ENCODE measurements at regions not wholly inside any gene's neighbourhood (a gene's known extent, or its start where the extent isn't known, plus 50 kb on each side); places are given as distances from the start of the nearest gene placed in this dataset.
"Not testable (repeated sequence)": the region's sequence is repeated elsewhere in the genome, so short reads cannot be mapped to it uniquely, and the experiment has no call there.

DNA sequence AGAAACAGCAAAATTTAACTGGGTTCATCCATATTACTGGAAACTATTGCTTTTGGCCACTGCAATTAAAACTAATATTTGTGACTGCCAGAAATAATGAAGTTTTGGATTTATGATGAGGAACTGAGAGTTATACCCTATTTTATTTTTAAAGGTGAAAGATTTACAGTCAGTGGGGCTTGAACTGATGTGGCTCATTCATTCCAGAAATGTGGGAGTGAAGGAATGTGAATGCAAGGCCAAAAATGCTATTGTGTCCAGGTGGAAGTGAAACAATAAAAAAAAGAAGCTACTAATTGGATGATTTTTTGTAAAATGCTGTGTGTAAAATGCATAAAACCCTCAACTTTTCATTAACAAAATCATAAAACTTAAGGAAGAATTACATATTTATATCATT, 491.9 kb downstream of the COL12A1 start:
- H3K4me3 Mint-ChIP-seq (ENCODE audit: unreplicated experiment), result no peak overlapping the region
- no peaks in the 10 kb centered on the region for H3K4me1 Mint-ChIP-seq (ENCODE audit: unreplicated experiment)
- no peak overlapping the region for H3K27ac Mint-ChIP-seq (ENCODE audit: unreplicated experiment)
- H3K27me3 Mint-ChIP-seq (ENCODE audit: unreplicated experiment), result peaks cover 1% of the 10 kb centered on the region
- DNase-seq (ENCODE audit: low spot score), result no peak
- no peaks in the 10 kb centered on the region for H3K36me3 Mint-ChIP-seq (ENCODE audit: low read depth, unreplicated experiment)
- TF ChIP-seq, protein P1, sequence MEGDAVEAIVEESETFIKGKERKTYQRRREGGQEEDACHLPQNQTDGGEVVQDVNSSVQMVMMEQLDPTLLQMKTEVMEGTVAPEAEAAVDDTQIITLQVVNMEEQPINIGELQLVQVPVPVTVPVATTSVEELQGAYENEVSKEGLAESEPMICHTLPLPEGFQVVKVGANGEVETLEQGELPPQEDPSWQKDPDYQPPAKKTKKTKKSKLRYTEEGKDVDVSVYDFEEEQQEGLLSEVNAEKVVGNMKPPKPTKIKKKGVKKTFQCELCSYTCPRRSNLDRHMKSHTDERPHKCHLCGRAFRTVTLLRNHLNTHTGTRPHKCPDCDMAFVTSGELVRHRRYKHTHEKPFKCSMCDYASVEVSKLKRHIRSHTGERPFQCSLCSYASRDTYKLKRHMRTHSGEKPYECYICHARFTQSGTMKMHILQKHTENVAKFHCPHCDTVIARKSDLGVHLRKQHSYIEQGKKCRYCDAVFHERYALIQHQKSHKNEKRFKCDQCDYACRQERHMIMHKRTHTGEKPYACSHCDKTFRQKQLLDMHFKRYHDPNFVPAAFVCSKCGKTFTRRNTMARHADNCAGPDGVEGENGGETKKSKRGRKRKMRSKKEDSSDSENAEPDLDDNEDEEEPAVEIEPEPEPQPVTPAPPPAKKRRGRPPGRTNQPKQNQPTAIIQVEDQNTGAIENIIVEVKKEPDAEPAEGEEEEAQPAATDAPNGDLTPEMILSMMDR (IDR thresholded peaks at IDR 0.05; ENCODE audit: unreplicated experiment), result no peak
- no peaks in the 10 kb centered on the region for H3K9me3 Mint-ChIP-seq (ENCODE audit: unreplicated experiment)

DNA sequence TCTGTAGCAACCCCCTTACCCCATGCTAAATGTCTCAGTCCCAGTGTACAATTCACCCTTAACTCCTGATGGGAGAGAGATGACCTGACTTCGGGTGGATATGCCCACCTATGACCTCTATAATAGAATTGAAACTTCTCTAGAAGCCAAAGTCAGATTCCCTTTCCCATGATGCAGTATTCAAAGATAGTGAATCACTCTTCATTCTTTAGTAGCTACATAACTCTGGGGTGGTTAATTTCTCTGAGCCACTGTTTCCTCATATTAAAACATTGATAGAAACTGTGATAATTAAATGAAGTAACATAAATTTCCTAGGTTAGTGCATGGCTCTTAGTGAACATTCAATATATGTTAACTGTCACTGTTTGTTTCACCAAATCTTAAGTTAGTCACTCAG, 500.4 kb downstream of the COL12A1 start:
- no peak overlapping the region for H3K27ac Mint-ChIP-seq (ENCODE audit: unreplicated experiment)
- H3K4me3 Mint-ChIP-seq (ENCODE audit: unreplicated experiment), result no peak overlapping the region
- H3K4me1 Mint-ChIP-seq (ENCODE audit: unreplicated experiment), result no peaks in the 10 kb centered on the region
- TF ChIP-seq, protein P1 (IDR thresholded peaks at IDR 0.05; ENCODE audit: unreplicated experiment), result no peak
- no peak for DNase-seq (ENCODE audit: low spot score)
- no peaks in the 10 kb centered on the region for H3K9me3 Mint-ChIP-seq (ENCODE audit: unreplicated experiment)
- peaks cover 2% of the 10 kb centered on the region for H3K27me3 Mint-ChIP-seq (ENCODE audit: unreplicated experiment)
- no peaks in the 10 kb centered on the region for H3K36me3 Mint-ChIP-seq (ENCODE audit: low read depth, unreplicated experiment)

DNA sequence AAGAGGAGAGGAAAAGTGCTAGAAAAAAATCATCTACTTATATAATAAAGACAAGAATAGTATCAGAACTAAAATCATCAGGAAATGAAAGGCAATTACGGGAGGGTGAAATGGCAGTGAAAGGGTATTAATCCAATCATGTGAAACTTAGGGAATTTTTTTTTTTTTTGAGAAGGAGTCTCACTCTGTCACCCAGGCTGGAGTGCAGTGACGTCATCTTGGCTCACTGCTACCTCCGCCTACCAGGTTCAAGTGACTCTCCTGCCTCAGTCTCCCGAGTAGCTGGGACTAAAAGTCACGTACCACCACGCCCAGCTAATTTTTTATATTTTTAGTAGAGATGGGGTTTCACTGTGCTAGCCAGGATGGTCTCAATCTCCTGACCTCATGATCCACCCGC, 501.3 kb downstream of the COL12A1 start:
- H3K9me3 Mint-ChIP-seq (ENCODE audit: unreplicated experiment); H3K4me1 Mint-ChIP-seq (ENCODE audit: unreplicated experiment); DNase-seq (ENCODE audit: low spot score); H3K27ac Mint-ChIP-seq (ENCODE audit: unreplicated experiment); H3K36me3 Mint-ChIP-seq (ENCODE audit: low read depth, unreplicated experiment); H3K27me3 Mint-ChIP-seq (ENCODE audit: unreplicated experiment); H3K4me3 Mint-ChIP-seq (ENCODE audit: unreplicated experiment): not testable (repeated sequence)

DNA sequence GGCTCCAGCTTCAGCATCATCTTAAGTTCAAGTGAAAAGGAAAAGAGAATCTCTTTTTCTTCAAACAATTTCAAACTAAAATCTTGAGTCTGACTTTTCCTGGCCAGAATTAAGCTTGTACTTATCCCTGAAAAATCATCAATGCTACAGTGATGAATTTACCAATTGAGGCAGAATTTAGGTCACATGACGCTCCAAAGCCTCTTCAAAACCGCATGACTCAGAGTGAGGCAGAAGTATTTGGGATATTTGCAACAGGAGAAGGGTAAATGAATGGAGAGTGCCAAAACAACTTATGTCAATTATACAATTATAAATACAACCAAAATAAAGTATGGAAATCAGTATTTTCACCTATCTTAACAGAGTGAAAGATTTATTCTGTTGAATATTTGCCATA, 515.5 kb downstream of the COL12A1 start:
- Mint-ChIP-seq H3K27me3 (ENCODE audit: unreplicated experiment) (peaks cover 2% of the 10 kb centered on the region), H3K27ac (ENCODE audit: unreplicated experiment) (no peak overlapping the region), H3K36me3 (ENCODE audit: low read depth, unreplicated experiment) (no peaks in the 10 kb centered on the region), H3K4me1 (ENCODE audit: unreplicated experiment) (no peaks in the 10 kb centered on the region), H3K4me3 (ENCODE audit: unreplicated experiment) (no peak overlapping the region), H3K9me3 (ENCODE audit: unreplicated experiment) (no peaks in the 10 kb centered on the region)
- TF ChIP-seq, protein P1 (IDR thresholded peaks at IDR 0.05; ENCODE audit: unreplicated experiment), result no peak
- no peak for DNase-seq (ENCODE audit: low spot score)

DNA sequence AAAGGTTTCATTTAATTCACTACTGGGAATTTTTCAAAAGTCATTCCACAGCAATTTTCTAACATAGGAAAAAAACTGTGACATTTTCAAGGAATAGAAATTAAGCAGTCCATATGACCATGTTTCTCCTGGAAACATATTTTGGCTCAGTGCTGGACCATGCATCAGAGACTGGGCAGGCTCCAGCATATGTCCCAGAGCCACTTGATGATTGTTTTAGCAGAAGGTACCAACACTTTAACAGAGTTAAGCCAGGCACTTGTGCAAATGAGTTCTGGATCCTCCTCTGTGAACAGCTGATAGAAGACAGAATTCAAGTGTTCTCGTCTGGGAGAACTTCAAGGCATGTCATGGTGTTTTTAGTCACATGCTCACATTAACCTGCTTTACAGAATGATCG, 516.3 kb downstream of the COL12A1 start:
- H3K36me3 Mint-ChIP-seq (ENCODE audit: low read depth, unreplicated experiment), result no peaks in the 10 kb centered on the region
- H3K4me3 Mint-ChIP-seq (ENCODE audit: unreplicated experiment), result no peak overlapping the region
- no peak overlapping the region for H3K27ac Mint-ChIP-seq (ENCODE audit: unreplicated experiment)
- no peak for DNase-seq (ENCODE audit: low spot score)
- no peaks in the 10 kb centered on the region for H3K9me3 Mint-ChIP-seq (ENCODE audit: unreplicated experiment)
- H3K4me1 Mint-ChIP-seq (ENCODE audit: unreplicated experiment), result no peaks in the 10 kb centered on the region
- H3K27me3 Mint-ChIP-seq (ENCODE audit: unreplicated experiment), result peaks cover 2% of the 10 kb centered on the region
- TF ChIP-seq, protein P1 (IDR thresholded peaks at IDR 0.05; ENCODE audit: unreplicated experiment), result no peak

DNA sequence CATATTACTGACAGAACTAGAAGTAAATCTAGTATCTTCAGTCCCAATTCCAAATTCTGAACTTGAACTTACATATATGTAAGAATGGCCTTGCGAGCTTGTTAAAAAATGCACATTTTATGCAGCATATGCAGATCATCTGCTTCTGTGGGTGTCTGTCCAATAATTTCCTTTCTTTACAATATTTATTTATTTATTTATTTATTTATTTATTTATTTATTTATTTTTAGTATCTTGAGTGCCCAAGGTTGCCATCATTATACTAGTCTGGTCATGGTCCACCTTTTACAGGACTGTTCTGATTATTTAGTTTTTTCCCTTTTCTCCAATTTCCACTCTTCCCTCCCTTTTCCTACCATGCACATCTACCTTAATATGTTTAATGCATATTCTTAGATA, 528.4 kb downstream of the COL12A1 start:
- Mint-ChIP-seq H3K4me1 (ENCODE audit: unreplicated experiment) (no peaks in the 10 kb centered on the region), H3K4me3 (ENCODE audit: unreplicated experiment) (no peak overlapping the region), H3K9me3 (ENCODE audit: unreplicated experiment) (no peaks in the 10 kb centered on the region), H3K36me3 (ENCODE audit: low read depth, unreplicated experiment) (no peaks in the 10 kb centered on the region), H3K27me3 (ENCODE audit: unreplicated experiment) (no peaks in the 10 kb centered on the region), H3K27ac (ENCODE audit: unreplicated experiment) (no peak overlapping the region)
- DNase-seq (ENCODE audit: low spot score), result no peak
- TF ChIP-seq, protein P1 (IDR thresholded peaks at IDR 0.05; ENCODE audit: unreplicated experiment), result no peak

Data from endothelial cell (in vitro differentiated cells).